Cardiac muscle cell (in vitro differentiated cells and primary cell): ENCODE measurements at regions not wholly inside any gene's neighbourhood (a gene's known extent, or its start where the extent isn't known, plus 50 kb on each side); places are given as distances from the start of the nearest gene placed in this dataset.
"Not testable (repeated sequence)": the region's sequence is repeated elsewhere in the genome, so short reads cannot be mapped to it uniquely, and the experiment has no call there.

ENCODE experiments used
- DNase-seq, 2 donors: peaks; one replicate each; pipeline versions ENCODE4 v3.0.0 to v3.0.0-alpha.2; 2010 to 2017; ENCODE audit warnings: low read depth in 1 of 2, low spot score in 1 of 2
- H3K27ac ChIP-seq: fragments of 200-600 bp; sonication (generic); 2 replicates; pipeline ENCODE4 v1.5.1; 2016
- H3K27me3 ChIP-seq: fragments of 200-600 bp; sonication (generic); 2 replicates; pipeline ENCODE4 v1.6.0; 2016; ENCODE audit warnings: control low read depth
- H3K36me3 ChIP-seq: fragments of 200-600 bp; sonication (generic); 2 replicates; pipeline ENCODE4 v1.5.1; 2016; ENCODE audit warnings: control low read depth
- H3K4me1 ChIP-seq: fragments of 200-600 bp; sonication (generic); 2 replicates; pipeline ENCODE4 v1.8.1; 2017; ENCODE audit warnings: low read depth, mild to moderate bottlenecking, mixed run types
- H3K4me3 ChIP-seq: fragments of 200-600 bp; sonication (generic); 2 replicates; pipeline ENCODE4 v1.5.1; 2016; ENCODE audit warnings: mild to moderate bottlenecking
- H3K9me3 ChIP-seq: fragments of 200-600 bp; sonication (generic); 2 replicates; pipeline ENCODE4 v1.5.1; 2017; ENCODE audit warnings: low read depth, mild to moderate bottlenecking, control low read depth
- TF ChIP-seq, protein P1 (sequence below): IDR thresholded peaks from 2 replicates; pipeline ENCODE4 v1.5.1; 2012; ENCODE audit warnings: low read depth, mild to moderate bottlenecking, low read length

DNA sequence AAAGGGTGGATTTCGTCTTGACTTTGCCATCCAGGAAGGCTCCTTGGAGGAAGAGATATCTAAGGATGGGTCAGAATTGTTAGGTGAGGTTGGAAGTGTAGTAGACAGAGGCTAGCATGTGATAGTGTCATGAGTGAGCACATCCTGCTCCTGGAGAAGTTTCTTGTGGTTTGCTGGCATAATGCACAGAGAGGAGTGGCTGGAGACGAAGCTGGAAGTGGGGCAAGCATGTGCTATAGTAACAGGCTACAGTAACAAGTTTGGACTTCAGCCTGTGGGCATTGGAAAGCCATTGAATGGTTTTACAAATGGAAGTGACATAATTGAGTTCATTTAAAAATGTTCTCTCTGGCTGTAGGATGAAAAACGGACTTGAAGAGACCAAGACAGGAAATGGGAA lies 175.6 kb upstream of the VWC2 start:
- H3K4me3 ChIP-seq: no peak overlapping the region
- DNase-seq: no peak
- H3K9me3 ChIP-seq: no peaks in the 10 kb centered on the region
- H3K4me1 ChIP-seq: no peaks in the 10 kb centered on the region
- TF ChIP-seq, protein P1, sequence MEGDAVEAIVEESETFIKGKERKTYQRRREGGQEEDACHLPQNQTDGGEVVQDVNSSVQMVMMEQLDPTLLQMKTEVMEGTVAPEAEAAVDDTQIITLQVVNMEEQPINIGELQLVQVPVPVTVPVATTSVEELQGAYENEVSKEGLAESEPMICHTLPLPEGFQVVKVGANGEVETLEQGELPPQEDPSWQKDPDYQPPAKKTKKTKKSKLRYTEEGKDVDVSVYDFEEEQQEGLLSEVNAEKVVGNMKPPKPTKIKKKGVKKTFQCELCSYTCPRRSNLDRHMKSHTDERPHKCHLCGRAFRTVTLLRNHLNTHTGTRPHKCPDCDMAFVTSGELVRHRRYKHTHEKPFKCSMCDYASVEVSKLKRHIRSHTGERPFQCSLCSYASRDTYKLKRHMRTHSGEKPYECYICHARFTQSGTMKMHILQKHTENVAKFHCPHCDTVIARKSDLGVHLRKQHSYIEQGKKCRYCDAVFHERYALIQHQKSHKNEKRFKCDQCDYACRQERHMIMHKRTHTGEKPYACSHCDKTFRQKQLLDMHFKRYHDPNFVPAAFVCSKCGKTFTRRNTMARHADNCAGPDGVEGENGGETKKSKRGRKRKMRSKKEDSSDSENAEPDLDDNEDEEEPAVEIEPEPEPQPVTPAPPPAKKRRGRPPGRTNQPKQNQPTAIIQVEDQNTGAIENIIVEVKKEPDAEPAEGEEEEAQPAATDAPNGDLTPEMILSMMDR: no peak
- H3K27ac ChIP-seq: no peak overlapping the region
- no peaks in the 10 kb centered on the region for H3K27me3 ChIP-seq
- H3K36me3 ChIP-seq: no peaks in the 10 kb centered on the region

DNA sequence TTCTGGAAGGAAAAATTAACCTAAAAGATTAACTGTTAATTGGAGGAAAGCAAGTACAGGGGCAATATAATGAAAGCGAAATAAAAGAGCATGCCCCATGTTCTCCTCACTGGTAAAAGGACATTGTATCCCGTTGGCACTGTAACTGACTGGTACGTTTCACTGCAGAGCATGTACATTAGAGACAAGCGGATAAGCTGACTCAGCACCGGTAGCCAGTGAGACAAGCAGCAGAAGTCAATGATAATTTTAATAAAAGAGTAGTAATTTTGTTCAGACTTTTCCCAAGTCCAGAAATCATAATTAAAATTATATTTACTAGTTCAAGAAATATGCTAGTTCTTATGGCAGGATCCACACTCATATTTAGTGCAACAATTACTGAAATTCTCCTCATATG lies 161.5 kb upstream of the VWC2 start:
- H3K4me1 ChIP-seq: no peaks in the 10 kb centered on the region

DNA sequence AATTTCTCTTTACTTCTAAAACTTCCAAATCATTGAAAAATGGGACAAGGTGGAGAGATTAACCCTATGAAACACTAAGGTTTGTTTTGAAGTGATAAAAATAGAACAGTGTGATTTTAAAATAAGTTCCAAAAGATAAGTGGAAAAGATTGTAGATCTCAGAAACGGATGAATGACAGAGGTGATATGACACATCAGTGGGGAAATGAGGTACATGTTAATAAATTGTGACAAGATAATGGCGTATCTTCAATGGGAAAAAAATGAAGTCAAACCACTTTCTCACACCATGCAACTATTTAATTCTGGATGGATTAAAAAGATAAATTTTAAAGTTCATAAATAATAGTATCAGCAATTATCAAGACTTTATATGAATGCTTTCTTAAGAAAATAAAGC lies 159.7 kb upstream of the VWC2 start:
- TF ChIP-seq, protein P1: no peak
- Histone ChIP-seq H3K27me3 (no peaks in the 10 kb centered on the region), H3K9me3 (no peaks in the 10 kb centered on the region), H3K4me1 (no peaks in the 10 kb centered on the region), H3K4me3 (no peak overlapping the region), H3K27ac (no peak overlapping the region), H3K36me3 (no peaks in the 10 kb centered on the region)
- DNase-seq: no peak

More for the DNA sequence above, 161.5 kb upstream of the VWC2 start:
- Histone ChIP-seq H3K36me3 (no peaks in the 10 kb centered on the region), H3K27ac (no peak overlapping the region), H3K9me3 (no peaks in the 10 kb centered on the region), H3K4me3 (no peak overlapping the region), H3K27me3 (no peaks in the 10 kb centered on the region)
- TF ChIP-seq, protein P1: no peak
- no peak for DNase-seq

DNA sequence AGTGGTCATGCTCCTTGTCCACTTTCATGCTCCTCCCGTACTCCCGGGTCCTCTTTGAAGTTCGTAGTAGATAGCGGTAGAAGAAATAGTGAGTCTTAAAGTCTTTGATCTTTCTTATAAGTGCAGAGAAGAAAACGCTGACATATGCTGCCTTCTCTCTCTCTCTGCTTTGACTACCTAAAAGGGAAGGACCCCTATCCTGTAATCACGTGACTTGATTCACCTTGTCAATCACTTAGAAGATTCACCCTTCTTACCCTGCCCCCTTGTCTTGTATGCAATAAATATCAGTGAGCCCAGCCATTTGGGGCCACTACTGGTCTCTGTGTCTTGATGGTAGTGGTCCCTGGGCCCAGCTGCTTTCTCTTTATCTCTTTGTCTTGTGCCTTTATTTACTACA lies 158.5 kb upstream of the VWC2 start:
- DNase-seq, H3K9me3 ChIP-seq, H3K27me3 ChIP-seq: not testable (repeated sequence)

DNA sequence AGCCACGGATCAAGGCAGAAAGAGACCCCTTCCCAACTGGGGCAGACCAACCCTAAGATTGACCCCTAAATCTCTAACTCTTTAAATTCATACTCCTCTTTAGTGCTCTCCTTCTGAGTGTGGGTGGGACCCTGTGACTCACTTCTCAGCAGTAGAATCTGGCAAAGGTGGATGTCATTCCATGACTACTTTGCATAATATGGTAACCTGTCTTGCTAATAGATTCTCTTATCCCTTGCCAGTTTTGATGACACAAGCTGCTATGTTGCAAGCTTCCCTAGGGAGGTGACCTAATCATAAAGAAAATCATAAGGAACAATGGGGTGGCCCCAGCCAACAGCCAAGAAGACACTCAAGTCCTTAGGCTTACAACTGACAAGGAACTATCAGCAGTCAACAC lies 155.4 kb upstream of the VWC2 start:
- H3K9me3 ChIP-seq: no peaks in the 10 kb centered on the region
- no peak overlapping the region for H3K27ac ChIP-seq
- no peaks in the 10 kb centered on the region for H3K27me3 ChIP-seq
- no peaks in the 10 kb centered on the region for H3K4me1 ChIP-seq
- no peak for DNase-seq
- no peaks in the 10 kb centered on the region for H3K36me3 ChIP-seq
- TF ChIP-seq, protein P1: no peak
- H3K4me3 ChIP-seq: no peak overlapping the region

More for the DNA sequence above, 158.5 kb upstream of the VWC2 start:
- H3K36me3 ChIP-seq, H3K4me3 ChIP-seq, H3K4me1 ChIP-seq, H3K27ac ChIP-seq: not testable (repeated sequence)

DNA sequence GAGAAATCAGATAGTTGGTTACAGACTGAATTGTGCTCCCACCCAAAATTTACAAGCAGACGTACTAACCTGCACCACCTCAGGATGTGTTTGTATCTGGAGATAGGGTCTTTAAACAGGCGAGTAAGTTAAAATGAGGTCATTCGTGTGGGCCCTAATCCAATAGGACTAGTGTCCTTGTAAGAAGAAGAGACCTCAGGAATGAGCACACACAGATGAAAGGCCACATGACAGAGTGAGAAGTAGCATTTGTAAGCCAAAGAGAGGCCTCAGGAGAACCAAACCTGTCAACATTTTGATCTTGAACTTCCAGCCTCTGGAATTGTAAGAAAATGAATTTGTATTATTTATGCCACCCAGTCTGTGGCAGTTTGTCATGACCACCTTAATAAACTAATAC lies 149.5 kb upstream of the VWC2 start:
- H3K9me3 ChIP-seq: no peaks in the 10 kb centered on the region
- no peaks in the 10 kb centered on the region for H3K36me3 ChIP-seq
- no peak overlapping the region for H3K27ac ChIP-seq
- H3K4me3 ChIP-seq: no peak overlapping the region
- DNase-seq: no peak
- H3K27me3 ChIP-seq: no peaks in the 10 kb centered on the region
- no peaks in the 10 kb centered on the region for H3K4me1 ChIP-seq
- TF ChIP-seq, protein P1: no peak
